Spleen (tissue), 11 donors: ENCODE measurements at regions not wholly inside any gene's neighbourhood (a gene's known extent, or its start where the extent isn't known, plus 50 kb on each side); places are given as distances from the start of the nearest gene placed in this dataset.

ENCODE experiments used
- DNase-seq: peaks from one replicate; pipeline ENCODE4 v3.0.0-alpha.2; 2020
- H3K27ac ChIP-seq, 8 donors: fragments of 200-600 bp; sonication (generic) in 7 of 8; 1 replicate in 4 of 8; 2 replicates in 4 of 8; pipeline versions ENCODE4 v1.5.0 to v1.8.0; 2016 to 2021; ENCODE audit warnings: inconsistent platforms in 4 of 8, mild to moderate bottlenecking in 4 of 8, moderate library complexity in 1 of 8
- H3K27me3 ChIP-seq, 7 donors: fragments of 200-600 bp; sonication (generic) in 6 of 7; replicated peaks in 1 of 7; 1 replicate in 4 of 7; 2 replicates in 3 of 7; pipeline versions ENCODE4 v1.5.0 to v1.8.0; 2016 to 2021; ENCODE audit warnings: inconsistent platforms in 3 of 7, mild to moderate bottlenecking in 1 of 7
- H3K36me3 ChIP-seq, 6 donors: fragments of 200-600 bp; sonication (generic) in 5 of 6; 1 replicate in 4 of 6; 2 replicates in 2 of 6; pipeline versions ENCODE4 v1.5.0 to v1.8.0; 2016 to 2021; ENCODE audit warnings: inconsistent platforms in 2 of 6
- H3K4me1 ChIP-seq, 6 donors: fragments of 200-600 bp; sonication (generic) in 5 of 6; 1 replicate in 3 of 6; 2 replicates in 3 of 6; pipeline versions ENCODE4 v1.5.0 to v1.8.0; 2016 to 2021; ENCODE audit warnings: inconsistent platforms in 3 of 6
- H3K4me3 ChIP-seq, 8 donors: fragments of 200-600 bp; sonication (generic) in 7 of 8; 1 replicate in 4 of 8; 2 replicates in 4 of 8; pipeline versions ENCODE4 v1.5.0 to v1.8.0; 2016 to 2021; ENCODE audit warnings: inconsistent platforms in 4 of 8, mild to moderate bottlenecking in 4 of 8, moderate library complexity in 2 of 8
- H3K9me3 ChIP-seq, 8 donors: fragments of 200-600 bp; sonication (generic) in 7 of 8; 1 replicate in 4 of 8; 2 replicates in 4 of 8; pipeline versions ENCODE4 v1.5.0 to v1.8.0; 2016 to 2021; ENCODE audit warnings: inconsistent platforms in 4 of 8
- POLR2A ChIP-seq, 3 donors: fragments of 450-650 bp; IDR thresholded peaks; one replicate each; pipeline ENCODE4 v1.5.1; 2017; ENCODE audit warnings: antibody characterized with exemption in 3 of 3, mild to moderate bottlenecking in 1 of 3
- POLR2AphosphoS5 ChIP-seq, 3 donors: sonication (generic); formaldehyde crosslinking; IDR thresholded peaks; one replicate each; pipeline ENCODE4 v1.5.1; 2017; ENCODE audit warnings: antibody characterized with exemption in 3 of 3
- WGBS, 5 donors: extraction: QIAGEN DNeasy Blood & Tissue Kit in 3 of 5; methylation state at CpG; one replicate each; pipeline versions ENCODE4 v1.1.5 to v1.1.7; 2013 to 2018; 5-methylcytosine and 5-hydroxymethylcytosine counted together
- intact Hi-C: fragments of 100-400 bp; cut with DNase I; formaldehyde crosslinking; loops from one replicate; pipeline ENCODE4 v1.15.0; 2023; ENCODE audit warnings: low total_unique reads
- TF ChIP-seq, protein P1 (sequence below), 11 experiments: fragments of 200-600 bp in 7 of 11; fragments of 450-650 bp in 4 of 11; sonication (generic) in 4 of 11; IDR thresholded peaks in 8 of 11; conservative IDR thresholded peaks in 3 of 11; 1 replicate in 7 of 11; 2 replicates in 4 of 11; pipeline versions ENCODE4 v1.4.0 to v1.8.0; 2016 to 2021; ENCODE audit warnings: antibody characterized with exemption in 11 of 11, inconsistent platforms in 4 of 11, mild to moderate bottlenecking in 1 of 11
- donor health status: healthy with polysubstance abuse.
- donor health status: DM: no; HTN: no; CAD: no; lungs with moderate emphysema.
- donor health status: DM: no; HTN: no; CAD: no.
- donor health status: Bipolar disorder and iron deficiency.
- donor health status: healthy.
- donor health status: DM: no; HTN: no; CAD: no.
- donor health status: DM: yes; HTN: yes; CAD: no.

DNA sequence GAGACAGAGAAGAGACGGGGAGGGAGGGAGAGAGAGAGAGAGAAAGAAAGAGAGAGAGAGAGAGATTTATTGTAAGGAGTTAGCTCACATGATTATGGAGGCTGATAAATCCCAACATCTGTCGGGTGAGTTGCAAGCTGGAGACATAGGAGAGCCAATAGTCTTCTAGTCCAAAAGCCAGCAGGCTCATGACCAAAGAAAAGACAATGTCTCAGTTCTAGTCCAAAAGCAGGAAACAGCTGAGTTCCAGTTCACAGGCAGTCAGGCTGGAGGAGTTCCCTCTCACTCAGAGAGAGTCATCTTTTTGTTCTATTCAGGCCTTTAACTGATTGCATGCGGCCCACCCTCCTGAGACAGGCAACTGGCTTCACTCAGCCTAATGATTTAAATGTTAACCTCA is 416.6 kb downstream of the PREX1 start:
- no peak overlapping the region for H3K27ac ChIP-seq
- DNase-seq: no peak
- H3K9me3 ChIP-seq: no peaks in the 10 kb centered on the region
- TF ChIP-seq, protein P1, sequence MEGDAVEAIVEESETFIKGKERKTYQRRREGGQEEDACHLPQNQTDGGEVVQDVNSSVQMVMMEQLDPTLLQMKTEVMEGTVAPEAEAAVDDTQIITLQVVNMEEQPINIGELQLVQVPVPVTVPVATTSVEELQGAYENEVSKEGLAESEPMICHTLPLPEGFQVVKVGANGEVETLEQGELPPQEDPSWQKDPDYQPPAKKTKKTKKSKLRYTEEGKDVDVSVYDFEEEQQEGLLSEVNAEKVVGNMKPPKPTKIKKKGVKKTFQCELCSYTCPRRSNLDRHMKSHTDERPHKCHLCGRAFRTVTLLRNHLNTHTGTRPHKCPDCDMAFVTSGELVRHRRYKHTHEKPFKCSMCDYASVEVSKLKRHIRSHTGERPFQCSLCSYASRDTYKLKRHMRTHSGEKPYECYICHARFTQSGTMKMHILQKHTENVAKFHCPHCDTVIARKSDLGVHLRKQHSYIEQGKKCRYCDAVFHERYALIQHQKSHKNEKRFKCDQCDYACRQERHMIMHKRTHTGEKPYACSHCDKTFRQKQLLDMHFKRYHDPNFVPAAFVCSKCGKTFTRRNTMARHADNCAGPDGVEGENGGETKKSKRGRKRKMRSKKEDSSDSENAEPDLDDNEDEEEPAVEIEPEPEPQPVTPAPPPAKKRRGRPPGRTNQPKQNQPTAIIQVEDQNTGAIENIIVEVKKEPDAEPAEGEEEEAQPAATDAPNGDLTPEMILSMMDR (IDR thresholded peaks at IDR 0.05 in 8 of 11, conservative IDR thresholded peaks at IDR 0.05 in 3 of 11): no peak
- H3K27me3 ChIP-seq: peaks cover 0 to 15% (median 0%) of the 10 kb centered on the region in 7 donors
- intact Hi-C loops: no loop called here
- WGBS, 5 donors: 71 to 84% (median 79%) methylated on average over 3 of the region's 3 CpGs
- no peaks in the 10 kb centered on the region for H3K36me3 ChIP-seq
- H3K4me1 ChIP-seq: no peaks in the 10 kb centered on the region
- H3K4me3 ChIP-seq: no peak overlapping the region

DNA sequence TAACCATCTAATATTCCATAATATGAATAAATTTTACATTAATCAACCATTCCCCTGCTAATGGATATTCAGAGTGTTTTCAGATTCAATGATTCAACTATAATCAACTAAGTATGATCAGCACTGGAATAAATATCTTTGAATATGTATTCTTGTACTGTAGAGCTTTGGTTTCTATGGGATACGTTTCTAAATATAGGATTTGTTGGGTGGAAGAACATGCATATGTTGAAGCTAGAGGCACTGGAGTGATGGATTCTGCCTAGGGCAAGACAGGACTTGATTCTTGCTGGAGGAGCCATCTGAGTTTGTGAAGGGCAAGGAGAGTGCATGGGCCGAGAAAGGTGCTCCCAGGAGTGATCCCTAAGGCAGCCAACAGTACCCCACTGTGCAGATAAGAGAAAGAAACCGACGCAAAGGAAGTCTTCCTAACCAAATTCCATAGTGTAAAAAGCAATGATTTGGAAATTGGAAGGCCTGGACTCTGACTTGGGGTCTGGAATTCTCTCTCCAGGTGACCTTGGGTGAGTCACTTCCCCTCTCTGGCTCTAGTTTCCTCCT is 418.7 kb downstream of the PREX1 start:
- intact Hi-C loops: no loop called here
- H3K27me3 ChIP-seq: peaks cover 0 to 35% (median 0%) of the 10 kb centered on the region in 7 donors
- no peak overlapping the region for H3K4me3 ChIP-seq
- H3K36me3 ChIP-seq: no peaks in the 10 kb centered on the region
- TF ChIP-seq POLR2A (IDR thresholded peaks at IDR 0.05) (no peak), POLR2AphosphoS5 (IDR thresholded peaks at IDR 0.05) (no peak)
- TF ChIP-seq, protein P1 (IDR thresholded peaks at IDR 0.05 in 8 of 11, conservative IDR thresholded peaks at IDR 0.05 in 3 of 11): no peak
- no peak for DNase-seq
- no peaks in the 10 kb centered on the region for H3K4me1 ChIP-seq
- H3K9me3 ChIP-seq: no peaks in the 10 kb centered on the region
- 80 to 88% (median 87%) methylated on average over 4 of the region's 4 CpGs for WGBS, 5 donors
- no peak overlapping the region for H3K27ac ChIP-seq

DNA sequence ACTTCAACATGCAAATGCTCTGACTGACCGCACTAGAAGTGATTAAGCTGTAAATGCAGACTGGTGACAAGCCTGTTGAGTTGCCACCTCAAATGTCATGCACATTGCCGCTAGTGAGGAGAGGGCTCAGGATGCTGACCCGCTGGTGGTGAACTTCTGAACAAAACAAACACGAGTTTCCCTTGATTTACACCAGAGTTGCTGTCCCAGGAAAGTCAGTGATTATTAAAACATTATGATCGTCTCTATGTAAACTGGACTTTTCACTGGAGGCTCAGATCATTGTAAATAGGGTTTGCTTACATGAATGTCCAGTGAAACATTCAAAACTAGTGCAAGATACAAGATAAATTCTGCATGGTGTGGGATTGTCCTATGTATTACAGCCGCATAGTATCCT is 420.1 kb downstream of the PREX1 start:
- TF ChIP-seq, protein P1 (IDR thresholded peaks at IDR 0.05 in 8 of 11, conservative IDR thresholded peaks at IDR 0.05 in 3 of 11): no peak
- no peak overlapping the region for H3K4me3 ChIP-seq
- 78 to 83% (median 79%) methylated on average over 6 of the region's 6 CpGs for WGBS, 5 donors

DNA sequence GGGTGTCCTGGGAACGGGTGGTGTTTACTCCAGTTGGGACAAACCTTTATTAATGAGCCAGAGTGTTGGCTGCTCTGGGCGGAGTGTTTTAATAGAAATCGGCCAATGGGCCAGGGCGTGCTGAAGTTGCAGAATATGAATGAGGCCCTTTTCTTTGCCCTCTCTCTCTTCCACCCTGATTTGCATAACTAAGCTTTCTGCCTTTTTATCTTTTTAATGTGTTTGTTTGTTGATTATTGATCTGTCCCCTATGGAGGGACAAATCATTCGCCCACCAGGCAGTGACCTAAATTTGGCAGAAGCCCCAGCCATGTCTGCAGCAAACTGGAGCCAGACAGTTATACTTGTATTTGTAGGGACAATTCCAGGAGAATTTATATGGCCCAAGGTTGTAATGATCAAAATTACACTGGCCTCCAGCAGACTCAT is 420.9 kb downstream of the PREX1 start:
- H3K9me3 ChIP-seq: no peaks in the 10 kb centered on the region
- intact Hi-C loops: no loop called here
- H3K36me3 ChIP-seq: no peaks in the 10 kb centered on the region
- peaks cover 0 to 47% (median 0%) of the 10 kb centered on the region in 7 donors for H3K27me3 ChIP-seq
- no peak overlapping the region for H3K27ac ChIP-seq
- WGBS, 5 donors: 84 to 90% (median 87%) methylated on average over 5 of the region's 5 CpGs
- TF ChIP-seq, protein P1 (IDR thresholded peaks at IDR 0.05 in 8 of 11, conservative IDR thresholded peaks at IDR 0.05 in 3 of 11): no peak
- TF ChIP-seq POLR2A (IDR thresholded peaks at IDR 0.05) (no peak), POLR2AphosphoS5 (IDR thresholded peaks at IDR 0.05) (no peak)
- no peaks in the 10 kb centered on the region for H3K4me1 ChIP-seq
- DNase-seq: no peak
- H3K4me3 ChIP-seq: no peak overlapping the region

More for the DNA sequence above, 420.1 kb downstream of the PREX1 start:
- no peak for DNase-seq
- no peaks in the 10 kb centered on the region for H3K36me3 ChIP-seq
- H3K27ac ChIP-seq: no peak overlapping the region
- intact Hi-C loops: no loop called here
- no peaks in the 10 kb centered on the region for H3K4me1 ChIP-seq
- peaks cover 0 to 43% (median 0%) of the 10 kb centered on the region in 7 donors for H3K27me3 ChIP-seq
- no peaks in the 10 kb centered on the region for H3K9me3 ChIP-seq
